Endothelial cell of umbilical vein (primary cell): ENCODE measurements at regions not wholly inside any gene's neighbourhood (a gene's known extent, or its start where the extent isn't known, plus 50 kb on each side); places are given as distances from the start of the nearest gene placed in this dataset.

Source experiments
- BruUV-seq: library from RNA; stranded (reverse); fragments of 400-500 nt; replicated peaks from 2 replicates; lab custom pipeline; 2021; lab: Mats Ljungman, UMichigan
- CTCF ChIA-PET: fragments of 300-600, 350-600 bp; sonication (Branson Sonifier 250); formaldehyde crosslinking; loops from one replicate; lab custom pipeline; 2021; ENCODE audit warnings: antibody characterized with exemption, inconsistent platforms; lab: Charles Lee
- POLR2A ChIA-PET: fragments of 300-600, 350-600 bp; sonication (Branson Sonifier 250); formaldehyde crosslinking; loops from one replicate; lab custom pipeline; 2021; ENCODE audit warnings: antibody characterized with exemption, inconsistent platforms; lab: Charles Lee
- DNase-seq: peaks from one replicate; pipeline ENCODE4 v3.0.0-alpha.2; 2011; ENCODE audit warnings: low read depth, low spot score
- FAIRE-seq: peaks from 2 replicates; lab custom pipeline; 2011; peaks lifted over from hg19 to GRCh38; lab: Jason Lieb, UNC
- H2AFZ ChIP-seq: 2 replicates; pipeline ENCODE4 v1.6.0; 2012; ENCODE audit warnings: low read depth, low read length, control low read depth, inconsistent platforms
- H3K27ac ChIP-seq: 2 replicates; pipeline ENCODE4 v1.5.1; 2011; ENCODE audit warnings: low read depth, mild to moderate bottlenecking, control low read depth, low read length, moderate library complexity; ENCODE audit not compliant: insufficient read depth
- H3K27me3 ChIP-seq, 2 experiments: 2 replicates each; pipeline versions ENCODE4 v1.6.0 to v1.6.1; 2011; ENCODE audit warnings: low read length in 2 of 2, mixed read lengths in 1 of 2; ENCODE audit not compliant: control insufficient read depth in 2 of 2, insufficient read depth in 2 of 2
- H3K36me3 ChIP-seq, 2 experiments: 2 replicates in 1 of 2; 3 replicates in 1 of 2; pipeline ENCODE4 v1.5.1; 2011; ENCODE audit warnings: low read length in 2 of 2, mild to moderate bottlenecking in 1 of 2, moderate library complexity in 1 of 2; ENCODE audit not compliant: control insufficient read depth in 2 of 2, insufficient read depth in 2 of 2; ENCODE audit errors: extremely low read depth in 1 of 2
- H3K4me1 ChIP-seq: 3 replicates; pipeline ENCODE4 v1.5.1; 2011; ENCODE audit warnings: mild to moderate bottlenecking, low read length; ENCODE audit not compliant: control insufficient read depth, insufficient read depth; ENCODE audit errors: extremely low read depth
- H3K4me2 ChIP-seq: 2 replicates; pipeline ENCODE4 v1.6.1; 2011; ENCODE audit warnings: low read length, control low read depth, mixed read lengths; ENCODE audit not compliant: insufficient read depth
- H3K4me3 ChIP-seq, 3 experiments: fragments of 200-600 bp in 1 of 3; sonication (generic), shearing (Covaris generic) in 1 of 3; replicated peaks in 1 of 3; 2 replicates each; pipeline ENCODE4 v1.5.1; 2011 to 2016; ENCODE audit warnings: control low read depth in 3 of 3, low read length in 3 of 3, mild to moderate bottlenecking in 2 of 3, inconsistent platforms in 1 of 3, low read depth in 1 of 3, moderate library complexity in 1 of 3; ENCODE audit not compliant: insufficient read depth in 1 of 3
- H3K79me2 ChIP-seq: 2 replicates; pipeline ENCODE4 v1.6.0; 2012; ENCODE audit warnings: low read length, inconsistent platforms; ENCODE audit not compliant: control insufficient read depth, insufficient read depth
- H3K9ac ChIP-seq: replicated peaks from 2 replicates; pipeline ENCODE3; 2011; ENCODE audit warnings: low read length, control low read depth; ENCODE audit not compliant: insufficient read depth; ENCODE audit errors: extremely low read depth
- H3K9me1 ChIP-seq: replicated peaks from 3 replicates; pipeline ENCODE4 v1.6.0; 2011; ENCODE audit warnings: mild to moderate bottlenecking, low read length; ENCODE audit not compliant: control insufficient read depth, insufficient read depth; ENCODE audit errors: extremely low read depth
- H3K9me3 ChIP-seq: replicated peaks from 2 replicates; pipeline ENCODE4 v1.5.1; 2012; ENCODE audit warnings: low read length, inconsistent platforms; ENCODE audit not compliant: control insufficient read depth, insufficient read depth
- H4K20me1 ChIP-seq: replicated peaks from 2 replicates; pipeline ENCODE3; 2011; ENCODE audit warnings: mild to moderate bottlenecking, low read length; ENCODE audit not compliant: control insufficient read depth, insufficient read depth; ENCODE audit errors: extremely low read depth
- CTCF ChIP-seq, 2 donors: IDR thresholded peaks; 1 replicate in 1 of 2; 2 replicates in 1 of 2; pipeline ENCODE4 v1.5.1; 2011; ENCODE audit warnings: low read length in 2 of 2, mild to moderate bottlenecking in 2 of 2, moderate library complexity in 2 of 2, control low read depth in 1 of 2, inconsistent platforms in 1 of 2, low read depth in 1 of 2; ENCODE audit not compliant: insufficient read depth in 1 of 2; ENCODE audit errors: extremely low read depth in 1 of 2
- FOS ChIP-seq: IDR thresholded peaks from 2 replicates; pipeline ENCODE4 v1.6.1; 2011; ENCODE audit warnings: mild to moderate bottlenecking, low read length, moderate library complexity, borderline replicate concordance; ENCODE audit not compliant: insufficient read depth
- GATA2 ChIP-seq: IDR thresholded peaks from 2 replicates; pipeline ENCODE4 v1.7.0; 2011; ENCODE audit warnings: low read depth, mild to moderate bottlenecking, moderate library complexity, mixed read lengths, low read length; ENCODE audit not compliant: insufficient read length, insufficient read depth
- MAX ChIP-seq: IDR thresholded peaks from 2 replicates; pipeline ENCODE4 v1.6.1; 2011; ENCODE audit not compliant: insufficient read depth, insufficient read length
- POLR2A ChIP-seq: IDR thresholded peaks from 2 replicates; pipeline ENCODE4 v1.6.1; 2012; ENCODE audit warnings: low read depth, mild to moderate bottlenecking, control low read depth, low read length
- dilution Hi-C: fragments of 300-500 bp; cut with MboI; formaldehyde crosslinking; loops from one replicate; pipeline ENCODE4 v1.15.0; 2019; ENCODE audit warnings: low sequenced_read_pairs; ENCODE audit not compliant: extremely low pct_ligation_motif_present
- intact Hi-C: fragments of 100-400 bp; cut with micrococcal nuclease; formaldehyde crosslinking; loops from one replicate; pipeline ENCODE4 v1.10.0; 2022

- Histone ChIP-seq H3K27ac (no peak overlapping the region), H3K27me3 (no peaks in the 10 kb centered on the region), H3K9me1 (no peaks in the 10 kb centered on the region), H3K9me3 (no peaks in the 10 kb centered on the region), H3K36me3 (no peaks in the 10 kb centered on the region), H3K9ac (no peak overlapping the region), H3K4me1 (peaks cover 23% of the 10 kb centered on the region), H3K4me2 (no peak overlapping the region), H3K79me2 (no peaks in the 10 kb centered on the region), H3K4me3 (no peak overlapping the region), H2AFZ (no peak overlapping the region), H4K20me1 (no peaks in the 10 kb centered on the region)
- ChIA-PET POLR2A (no interaction called here), CTCF (no interaction called here)
- FAIRE-seq (no peak), DNase-seq (no peak)
- TF ChIP-seq GATA2, result no peak
- TF ChIP-seq CTCF (IDR thresholded peaks at IDR 0.05; ENCODE audit: extremely low read depth in 1 of 2, insufficient read depth in 1 of 2, low read depth in 1 of 2, low read length in 2 of 2), result no peak
- no peak for TF ChIP-seq POLR2A
- no peak for TF ChIP-seq MAX
- no peak for TF ChIP-seq FOS
- intact Hi-C loops, result no loop called here
- BruUV-seq, result no TSS peak
- dilution Hi-C loops, result no loop called here
Measured at GRCh38 chr20:53725575-53725970, 131.9 kb upstream of the ZNF217 start.

GRCh38 chr20:53723621-53724020 lies 130.0 kb upstream of the ZNF217 start:
- Histone ChIP-seq H3K27ac (no peak overlapping the region), H3K4me1 (peaks cover 23% of the 10 kb centered on the region), H3K27me3 (no peaks in the 10 kb centered on the region), H3K9me3 (no peaks in the 10 kb centered on the region), H3K79me2 (no peaks in the 10 kb centered on the region), H3K9me1 (no peaks in the 10 kb centered on the region), H4K20me1 (no peaks in the 10 kb centered on the region), H3K4me2 (peak overlapping the region; percentile 64), H3K9ac (no peak overlapping the region), H2AFZ (peak overlapping the region; percentile 73), H3K4me3 (peak overlapping the region in 1 of 3 experiments; percentile 23), H3K36me3 (no peaks in the 10 kb centered on the region)
- TF ChIP-seq CTCF (IDR thresholded peaks at IDR 0.05; ENCODE audit: extremely low read depth in 1 of 2, insufficient read depth in 1 of 2, low read depth in 1 of 2, low read length in 2 of 2), result no peak
- TF ChIP-seq FOS, result peak; percentile 60
- intact Hi-C loops (no loop called here), dilution Hi-C loops (no loop called here)
- no TSS peak for BruUV-seq
- FAIRE-seq (peak; percentile 79), DNase-seq (peak; percentile 64)
- ChIA-PET POLR2A (no interaction called here), CTCF (no interaction called here)
